Hematopoietic multipotent progenitor cell treated with erythropoietin and hydrocortisone succinate and interleukin-3 and kit ligand, for 15 days (in vitro differentiated cells): ENCODE measurements at regions not wholly inside any gene's neighbourhood (a gene's known extent, or its start where the extent isn't known, plus 50 kb on each side); places are given as distances from the start of the nearest gene placed in this dataset.

Source experiments
- DNase-seq: peaks from one replicate; pipeline ENCODE4 v3.0.0-alpha.2; 2015; ENCODE audit warnings: low spot score

- no peak for DNase-seq
Observed at GRCh38 chr15:85941186-85941855, 138.3 kb upstream of the AGBL1 start.

- no peak for DNase-seq
Observed at GRCh38 chr15:85942632-85943031, 137.0 kb upstream of the AGBL1 start.

DNA sequence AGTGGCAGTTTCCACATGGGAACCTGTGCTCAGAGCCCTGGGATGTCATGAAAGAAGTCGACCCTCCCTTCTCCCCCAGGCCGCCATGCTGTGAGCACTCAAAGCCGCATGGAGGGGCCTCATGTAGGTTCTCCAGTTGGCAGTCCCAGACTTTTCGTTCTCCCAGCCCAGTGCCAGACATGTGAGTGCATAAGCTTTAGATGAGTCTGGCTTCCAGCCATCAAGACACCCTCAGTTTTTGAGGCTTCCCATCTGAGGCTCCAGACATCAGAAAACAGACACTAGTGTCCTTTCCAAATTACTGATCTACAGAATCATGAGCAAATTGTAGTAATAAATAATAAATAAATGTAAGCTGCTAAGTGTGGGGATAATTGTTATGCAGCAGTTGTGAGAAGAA, 136.5 kb upstream of the AGBL1 start:
- no peak for DNase-seq

DNA sequence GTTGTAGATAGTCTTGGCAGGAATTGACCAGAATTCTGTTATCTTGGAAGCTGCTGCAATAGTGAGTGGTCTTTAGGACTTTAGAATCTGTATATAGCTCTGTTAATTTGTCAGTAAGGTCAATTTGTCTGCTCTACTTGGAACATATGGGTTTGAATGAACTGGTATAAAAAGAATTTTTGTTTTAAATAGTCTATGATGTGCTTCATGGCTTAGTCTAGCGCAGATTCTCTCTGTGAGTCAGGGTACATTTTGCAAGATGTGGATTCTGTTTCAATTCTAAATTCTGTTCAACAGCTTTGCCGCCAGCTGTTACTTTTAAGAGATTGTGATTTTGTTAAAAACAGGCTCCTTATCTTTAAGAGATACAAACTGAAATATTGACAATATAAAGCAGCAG, 135.9 kb upstream of the AGBL1 start:
- DNase-seq: no peak

GRCh38 chr15:85947021-85947420, 132.7 kb upstream of the AGBL1 start:
- DNase-seq: no peak

DNA sequence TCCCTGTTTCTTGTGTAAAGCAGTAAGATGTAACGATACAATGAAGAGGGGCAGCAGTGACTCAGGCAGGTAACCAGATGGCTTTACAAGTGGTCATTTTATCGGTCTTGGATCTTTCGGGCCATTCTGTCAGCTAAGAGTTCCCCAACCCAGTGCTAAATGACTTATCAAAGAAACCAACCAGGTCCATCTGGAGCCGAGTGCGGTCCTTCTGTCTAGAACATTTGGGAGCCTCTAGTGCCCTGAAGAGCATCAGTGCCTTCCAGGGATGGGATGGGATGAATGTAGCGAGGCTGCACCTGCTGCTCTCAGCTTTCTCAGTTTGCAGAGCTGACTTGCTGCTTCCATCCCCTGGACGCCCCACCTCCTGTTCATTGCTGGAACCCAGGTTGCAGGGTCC, 131.7 kb upstream of the AGBL1 start:
- no peak for DNase-seq

- no peak for DNase-seq
Observed at GRCh38 chr15:85950101-85950500, 129.6 kb upstream of the AGBL1 start.

DNA sequence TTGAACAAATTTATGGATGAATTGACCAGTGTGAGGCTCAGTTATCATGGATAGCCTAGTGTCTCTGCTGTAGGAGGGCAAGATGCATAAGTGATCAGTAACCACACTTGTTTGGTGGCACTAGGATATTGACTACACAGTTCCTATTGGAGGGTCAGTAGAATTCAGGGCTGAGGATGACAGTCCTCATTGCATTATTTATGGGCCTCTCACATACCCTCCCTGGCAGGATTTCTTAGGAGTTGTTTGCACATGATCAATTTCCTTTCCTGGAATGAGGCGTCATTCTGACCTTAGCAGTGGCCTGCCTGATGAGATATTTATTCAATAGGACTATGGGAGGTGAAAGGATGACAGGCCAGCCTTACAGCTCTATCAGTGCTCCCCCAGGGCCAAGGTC, 125.1 kb upstream of the AGBL1 start:
- DNase-seq: no peak

DNA sequence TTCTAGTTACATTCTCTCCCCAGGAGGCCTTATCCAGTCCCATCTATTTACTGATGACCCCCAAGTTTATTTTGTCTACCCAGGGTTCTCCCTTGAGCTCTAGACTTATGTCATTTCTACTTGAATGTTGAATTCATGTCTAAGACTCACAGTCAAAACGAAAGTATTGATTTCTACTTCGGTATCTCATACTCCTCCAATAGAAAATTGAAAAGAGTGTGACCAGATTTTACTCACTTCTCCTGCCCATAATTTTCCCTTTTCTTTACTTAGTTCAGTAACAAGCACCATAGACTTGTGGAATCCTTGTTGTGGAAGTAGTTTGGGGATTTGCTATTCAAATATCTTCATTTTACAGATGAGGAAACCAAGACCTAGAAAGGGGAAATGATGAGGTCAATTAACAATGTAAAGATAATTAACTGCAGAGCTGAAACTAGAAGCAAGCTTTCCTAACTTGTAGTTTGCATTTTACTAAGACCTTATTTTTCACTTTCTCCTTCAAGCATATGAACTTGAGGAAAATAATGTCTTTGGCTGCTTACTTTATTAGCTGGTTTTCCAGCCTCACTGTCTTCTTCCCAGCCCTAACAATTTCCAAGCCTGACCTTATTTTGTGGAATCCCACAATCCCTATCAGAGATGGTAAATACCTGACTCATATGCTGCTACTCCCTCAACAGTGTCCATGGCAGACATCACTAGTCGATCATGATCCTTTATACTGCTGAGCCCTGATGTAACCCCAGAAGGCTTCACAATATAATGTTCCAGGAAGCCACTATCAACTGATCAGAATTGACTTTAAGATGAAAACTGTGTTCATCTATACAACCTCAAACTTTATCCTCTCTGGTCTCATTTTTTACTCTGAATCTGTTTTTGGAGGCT, 123.9 kb upstream of the AGBL1 start:
- DNase-seq: no peak

- no peak for DNase-seq
Observed at GRCh38 chr15:85956532-85957275, 123.0 kb upstream of the AGBL1 start.

DNA sequence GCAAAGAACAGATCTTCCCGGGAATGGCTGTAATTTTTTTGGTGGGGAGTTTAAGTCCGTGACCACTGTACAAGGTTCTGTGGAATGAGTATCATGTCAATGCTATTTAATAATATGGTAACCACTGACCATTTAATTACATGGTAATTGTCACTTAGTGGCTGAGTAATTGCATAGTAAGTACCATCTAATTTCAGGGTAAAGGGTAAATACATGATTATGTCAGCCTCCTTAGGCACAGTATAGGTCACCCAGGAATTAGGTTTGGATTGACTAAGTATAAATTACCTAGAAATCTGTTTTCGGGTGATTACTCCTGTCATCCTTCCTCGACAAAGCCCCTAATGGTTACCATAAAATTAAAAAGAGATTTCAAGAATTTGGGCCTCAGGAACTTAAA, 120.1 kb upstream of the AGBL1 start:
- no peak for DNase-seq

DNA sequence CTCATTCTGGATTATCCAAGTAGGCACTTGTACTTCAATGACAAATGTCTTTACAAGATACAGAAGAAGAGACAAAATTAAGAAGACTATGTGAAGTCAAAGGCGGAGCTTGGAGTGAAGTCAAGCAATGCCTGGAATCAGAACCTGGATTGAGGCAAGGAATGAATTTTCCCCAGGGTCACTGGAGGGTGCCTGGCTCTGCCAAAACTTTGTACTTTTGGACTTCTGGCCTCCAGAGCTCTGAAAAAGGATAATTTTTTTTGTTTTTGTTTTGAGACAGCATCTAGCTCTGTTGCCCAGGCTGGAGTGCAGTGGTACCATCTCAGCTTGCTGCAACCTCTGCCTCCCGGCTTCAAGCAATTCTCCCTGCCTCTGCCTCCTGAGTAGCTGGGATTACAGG, 119.3 kb upstream of the AGBL1 start:
- no peak for DNase-seq

DNA sequence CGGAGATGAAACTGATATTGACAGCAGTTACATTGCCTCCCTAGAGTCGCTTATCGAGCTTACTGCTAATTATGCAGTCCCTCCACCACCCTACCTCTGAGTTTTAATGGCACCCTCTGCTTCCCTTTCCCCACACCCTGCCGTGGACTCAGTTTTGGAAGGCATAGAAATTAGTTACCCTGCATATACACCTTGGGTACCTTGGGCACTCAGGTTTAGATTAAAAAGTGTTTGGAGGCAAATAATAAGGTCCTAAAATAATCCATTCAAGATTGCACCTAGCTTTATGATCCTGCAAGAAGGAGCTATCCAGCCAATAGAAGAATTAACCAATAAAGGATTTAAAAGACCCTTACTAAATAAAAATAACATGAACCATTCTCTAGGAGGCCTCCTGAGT, 117.8 kb upstream of the AGBL1 start:
- no peak for DNase-seq

DNA sequence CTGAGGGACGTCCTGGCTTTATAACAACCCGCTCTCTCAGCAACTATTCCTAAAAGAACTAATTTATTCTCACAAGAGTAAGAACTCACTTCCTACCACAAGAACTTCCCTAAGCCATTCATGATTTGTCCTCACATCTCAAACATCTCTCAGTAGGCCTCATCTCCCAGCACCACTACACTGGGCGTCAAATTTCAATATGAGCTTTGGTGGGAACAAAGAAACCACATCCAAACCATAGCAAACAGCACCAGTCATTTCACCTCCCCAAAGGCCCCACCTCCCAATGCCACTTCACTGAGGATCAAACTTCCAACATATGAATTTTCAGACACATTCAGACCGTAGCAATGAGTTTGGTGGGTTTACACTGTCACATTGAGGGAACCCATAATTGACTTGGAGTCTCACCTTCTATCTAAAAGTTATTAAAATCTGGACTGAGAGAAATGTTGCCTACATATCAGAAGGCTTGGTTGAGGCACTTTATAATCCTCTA, 116.4 kb upstream of the AGBL1 start:
- no peak for DNase-seq

GRCh38 chr15:85964471-85964870, 115.2 kb upstream of the AGBL1 start:
- no peak for DNase-seq

GRCh38 chr15:85967553-85967952, 112.1 kb upstream of the AGBL1 start:
- no peak for DNase-seq

DNA sequence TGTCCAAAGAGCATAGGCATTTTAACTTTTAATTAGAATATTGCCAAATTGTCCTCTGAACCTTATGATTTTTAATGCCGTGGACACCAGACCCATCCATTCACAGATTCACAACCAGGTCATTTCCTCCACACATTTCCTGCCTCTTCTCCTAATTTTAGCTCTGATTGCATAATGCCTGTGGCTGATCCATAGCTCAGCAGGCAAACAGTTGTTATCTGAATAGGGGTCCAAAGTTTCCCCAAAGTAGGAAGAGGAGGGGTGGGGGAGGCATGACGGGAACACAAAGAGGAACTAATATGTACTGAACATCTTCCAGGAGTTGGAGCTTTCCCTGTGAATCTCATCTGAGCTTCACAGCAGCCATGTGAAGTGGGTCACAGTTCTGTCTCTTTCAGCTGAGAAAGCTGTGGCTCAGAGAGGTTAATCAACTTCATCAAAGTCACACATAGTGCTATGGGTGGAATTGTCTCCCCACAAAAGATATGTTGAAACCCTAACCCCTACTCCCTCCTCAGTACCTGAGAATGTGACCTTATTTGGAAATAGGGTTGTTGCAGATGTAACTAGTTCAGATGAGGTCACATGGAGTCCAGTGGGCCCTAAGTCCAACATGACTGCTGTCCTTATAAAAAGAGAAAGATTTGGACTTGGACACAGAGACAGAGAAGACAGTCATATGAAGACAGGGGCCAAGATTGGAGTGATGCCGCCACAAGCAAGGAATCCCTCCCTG, 106.7 kb upstream of the AGBL1 start:
- DNase-seq: no peak

DNA sequence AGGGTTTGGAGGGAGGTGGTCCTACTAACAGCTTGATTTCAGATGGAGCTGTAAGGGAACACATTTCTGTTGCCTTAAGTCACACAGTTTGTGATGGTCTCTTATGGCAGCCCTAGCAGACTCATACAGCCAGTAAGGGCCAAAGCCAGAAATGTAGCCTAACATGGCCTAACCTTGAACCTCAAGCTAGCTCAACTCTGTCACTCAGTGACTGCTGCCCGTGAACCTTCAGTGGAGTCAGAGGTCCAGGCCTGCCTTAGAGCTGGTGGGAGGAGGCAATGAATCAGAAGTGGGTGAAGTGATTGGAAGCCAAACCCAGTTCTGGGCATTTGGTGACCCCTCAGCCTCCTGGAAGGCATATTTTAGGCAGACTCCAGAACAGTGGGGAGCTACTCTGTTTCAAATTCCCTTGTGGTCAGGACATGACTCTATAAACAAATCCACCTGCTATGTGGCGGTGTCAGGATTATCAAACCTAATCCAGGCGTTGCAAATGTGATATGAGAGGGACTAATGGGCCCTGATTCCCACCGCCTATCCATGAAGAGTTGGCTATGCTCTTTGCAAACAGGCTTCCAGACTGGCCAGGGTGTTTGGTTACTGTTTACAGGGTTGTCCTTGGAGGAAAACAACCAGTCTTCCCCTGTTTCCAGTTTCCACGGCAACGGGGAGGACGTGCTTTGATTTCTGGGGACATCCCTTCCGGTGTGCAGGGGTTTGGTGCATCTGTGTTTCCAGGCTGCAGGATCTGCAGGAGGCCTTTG, 105.9 kb upstream of the AGBL1 start:
- DNase-seq: no peak

DNA sequence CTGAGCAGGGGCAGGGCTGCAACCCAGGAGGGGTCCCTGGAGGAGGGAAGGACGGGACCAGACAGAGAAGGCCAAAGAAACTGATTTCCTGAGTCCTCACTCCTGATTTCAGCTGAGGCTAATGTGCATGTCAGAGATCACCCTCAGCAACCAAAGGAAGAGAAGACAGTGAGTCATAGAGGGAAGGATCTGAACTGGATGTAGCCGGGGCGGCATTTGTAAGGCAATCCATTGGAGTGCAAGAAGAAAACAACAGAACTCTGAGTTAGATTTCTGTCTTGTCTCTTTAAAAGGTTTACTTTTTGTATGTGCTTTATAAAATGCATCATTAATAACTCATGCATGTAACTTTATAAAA, 105.3 kb upstream of the AGBL1 start:
- no peak for DNase-seq

GRCh38 chr15:85974742-85975141, 104.9 kb upstream of the AGBL1 start:
- no peak for DNase-seq

GRCh38 chr15:85976102-85976501, 103.6 kb upstream of the AGBL1 start:
- DNase-seq: no peak
